ENCODE measurements at regions not wholly inside any gene's neighbourhood (a gene's known extent, or its start where the extent isn't known, plus 50 kb on each side); places are given as distances from the start of the nearest gene placed in this dataset.
"Not testable (repeated sequence)": the region's sequence is repeated elsewhere in the genome, so short reads cannot be mapped to it uniquely, and the experiment has no call there.

GRCh38 chr2:49801898-49802450 is 647.7 kb upstream of the FSHR start:
- DNase-seq, result no peak

DNA sequence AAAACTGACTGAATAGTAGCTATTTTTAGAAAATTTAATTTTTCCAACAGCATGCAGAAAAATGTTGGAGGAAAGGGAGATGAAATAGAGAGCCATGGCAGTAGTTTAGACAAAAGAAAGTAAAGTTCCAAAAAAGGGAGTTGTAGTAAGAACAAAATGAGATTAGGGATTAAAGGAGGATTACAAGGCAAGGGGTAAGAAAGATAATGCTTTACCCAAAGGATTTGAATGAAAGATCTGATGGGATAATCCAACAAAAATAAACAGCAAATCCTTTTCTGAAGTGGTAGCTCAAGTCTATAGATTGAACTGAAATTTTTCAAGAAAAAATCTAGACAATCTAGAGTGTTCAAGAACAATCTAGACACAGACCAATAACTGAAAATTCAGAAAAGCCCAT is 644.3 kb upstream of the FSHR start:
- DNase-seq, result no peak

GRCh38 chr2:49796266-49796665 is 642.0 kb upstream of the FSHR start:
- DNase-seq, result no peak

DNA sequence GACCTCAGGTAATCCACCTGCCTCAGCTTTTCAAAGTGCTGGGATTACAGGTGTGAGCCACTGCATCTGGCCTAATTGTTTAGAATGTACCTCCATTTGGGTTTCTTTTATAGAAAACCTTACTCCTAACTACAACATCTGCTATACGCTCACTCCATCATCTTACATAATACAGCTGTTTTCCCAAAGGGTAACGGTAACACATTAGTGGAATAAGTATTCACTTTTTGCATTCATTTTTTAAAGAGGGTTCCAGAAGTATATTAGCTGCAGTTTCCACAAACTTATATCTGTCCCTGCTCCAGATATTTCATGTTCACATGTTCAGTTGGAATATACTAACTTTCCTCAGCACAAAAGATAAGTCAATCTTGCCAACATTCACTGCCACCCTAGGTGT is 640.1 kb upstream of the FSHR start:
- no peak for DNase-seq

DNA sequence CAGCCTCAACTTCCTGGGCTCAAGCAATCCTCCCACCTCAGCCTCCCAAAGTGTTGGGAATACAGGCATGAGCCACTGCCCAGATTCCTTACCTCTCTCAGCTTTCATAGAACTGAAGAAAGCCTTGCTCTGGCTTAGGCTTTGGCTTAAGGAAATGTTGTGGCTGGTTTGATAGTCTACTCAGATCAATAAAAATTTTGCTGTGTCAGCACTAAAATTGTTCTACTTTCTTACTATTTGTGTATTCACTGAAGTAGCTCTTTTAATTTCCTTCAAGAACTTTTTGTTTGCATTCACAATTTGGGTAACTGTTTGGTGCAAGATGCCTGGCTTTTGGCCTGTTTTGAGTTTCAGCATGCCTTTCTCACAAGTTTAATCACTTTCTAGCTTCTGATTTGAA is 634.0 kb upstream of the FSHR start:
- no peak for DNase-seq

DNA sequence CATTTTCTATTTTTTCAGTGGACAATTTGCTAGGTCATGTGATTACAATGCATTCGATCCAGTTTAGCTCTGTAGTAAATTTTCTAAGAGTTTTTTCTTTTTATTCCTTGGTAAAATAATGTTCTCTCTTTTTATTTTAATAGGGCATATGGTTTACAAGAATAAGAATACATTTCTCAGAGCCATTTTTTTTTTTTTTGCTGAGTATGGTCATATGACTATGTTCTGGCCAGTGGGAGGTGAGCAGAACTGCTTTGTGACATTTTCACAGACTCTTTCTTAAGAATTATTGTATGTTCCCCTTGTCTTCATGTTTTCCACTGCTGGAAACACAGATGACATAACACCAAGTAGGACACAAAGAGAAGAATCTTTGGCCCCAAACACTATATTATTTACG is 626.6 kb upstream of the FSHR start:
- no peak for DNase-seq

DNA sequence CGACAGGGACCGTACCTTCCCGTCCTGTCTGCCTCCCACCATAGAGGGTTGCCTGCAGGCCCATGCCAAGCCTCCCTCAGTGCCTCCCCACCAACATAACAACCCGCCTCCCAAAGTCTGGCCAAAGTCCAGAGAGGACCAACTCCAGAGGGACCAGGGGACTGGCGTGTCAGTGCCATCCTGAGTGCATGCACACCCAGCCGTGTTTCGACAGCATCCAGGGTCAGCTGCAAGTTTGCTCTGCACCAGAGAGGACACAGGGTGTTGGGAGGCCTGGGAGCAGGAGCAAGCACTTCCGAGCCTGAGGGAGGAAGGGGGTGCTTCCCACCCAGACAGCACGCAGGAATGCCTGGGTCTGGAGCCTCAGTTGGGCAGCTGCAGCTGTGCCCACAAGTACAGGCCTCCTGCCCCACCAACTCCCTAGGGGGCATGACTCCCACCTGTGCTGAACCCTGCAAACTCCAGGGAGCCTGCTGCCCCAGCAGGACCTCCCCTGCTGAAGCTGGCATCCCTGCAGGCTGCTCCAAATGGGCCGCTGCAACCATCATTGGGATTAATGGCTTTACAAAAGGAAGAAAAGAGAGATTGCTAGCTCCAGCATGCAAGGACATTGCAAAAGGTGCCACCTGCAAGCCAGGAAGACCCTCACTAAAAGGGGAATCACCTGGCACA is 618.1 kb upstream of the FSHR start:
- DNase-seq, result no peak

- DNase-seq, result no peak
These were observed 616.6 kb upstream of the FSHR start for GRCh38 chr2:49770919-49771318.

DNA sequence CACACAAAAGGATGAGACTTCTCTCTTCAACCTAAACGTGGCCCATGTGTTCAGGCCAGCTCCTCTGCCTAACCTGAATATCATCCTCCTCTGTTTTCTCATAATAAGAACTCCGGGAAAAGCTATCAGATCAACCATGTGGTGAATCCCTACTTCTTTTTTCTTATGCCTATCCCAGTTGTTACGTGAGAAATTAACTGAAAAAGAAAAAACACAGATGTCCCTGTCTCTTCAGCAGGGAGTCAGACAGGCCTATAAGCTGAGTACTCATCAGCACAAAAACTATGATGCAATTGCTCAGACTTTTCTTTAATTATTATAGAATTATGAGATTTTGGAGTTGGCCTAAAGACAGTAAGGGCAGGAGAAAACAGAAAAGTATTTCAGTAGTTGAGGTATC is 613.0 kb upstream of the FSHR start:
- no peak for DNase-seq

DNA sequence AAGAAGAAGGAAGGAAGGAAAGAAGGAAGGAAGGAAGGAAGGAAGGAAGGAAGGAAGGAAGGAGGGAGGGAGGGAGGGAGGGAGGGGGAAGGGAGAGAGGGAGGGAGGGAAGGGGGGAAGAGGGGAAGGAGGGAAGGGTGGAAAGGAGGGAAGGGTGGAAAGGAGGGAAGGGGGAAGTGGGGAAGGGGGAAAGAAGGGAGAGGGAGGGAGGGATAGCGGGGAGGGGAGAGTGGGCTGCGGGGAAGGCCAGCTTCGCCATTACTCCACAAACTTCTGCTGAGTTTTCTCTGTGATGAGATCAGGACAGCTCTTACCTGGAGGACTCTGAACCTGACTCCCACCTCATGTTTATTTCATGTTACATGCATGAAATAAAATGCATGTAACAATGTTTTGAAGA is 601.5 kb upstream of the FSHR start:
- DNase-seq, result no peak

- DNase-seq, result no peak
These were observed 600.1 kb upstream of the FSHR start for GRCh38 chr2:49754381-49754780.

DNA sequence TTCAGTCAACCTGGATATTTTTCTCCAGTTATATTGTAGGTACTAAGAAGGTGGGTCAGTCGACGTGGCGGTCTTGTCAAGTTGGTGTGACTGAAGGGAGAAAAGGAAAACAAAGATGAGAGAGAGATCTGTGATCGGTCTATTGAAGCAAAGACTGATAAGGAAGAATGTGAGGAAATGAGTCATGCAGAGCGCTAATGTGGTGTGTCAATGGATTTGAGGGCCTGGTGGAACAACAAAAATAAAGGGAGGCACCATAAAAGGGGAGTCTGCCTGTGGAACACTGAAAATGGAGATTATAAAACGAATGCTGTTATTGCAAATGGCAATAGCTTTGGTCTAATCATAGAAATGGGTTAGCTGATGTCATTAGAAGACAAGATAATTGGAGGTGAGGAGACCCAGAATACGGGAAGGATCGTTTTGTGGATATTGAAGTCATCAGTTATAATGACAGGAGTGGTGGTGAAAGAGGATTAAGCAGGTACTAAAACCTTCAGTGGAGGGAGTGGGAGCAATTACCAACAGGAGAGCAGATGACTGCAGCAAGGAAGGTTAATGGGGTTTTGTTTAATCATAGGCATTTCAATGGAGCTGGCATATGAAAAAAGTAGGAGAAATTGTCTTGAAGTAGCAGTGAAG is 599.1 kb upstream of the FSHR start:
- no peak for DNase-seq

- no peak for DNase-seq
These were observed 583.3 kb upstream of the FSHR start for GRCh38 chr2:49737606-49738005.

GRCh38 chr2:49732924-49733323 is 578.6 kb upstream of the FSHR start:
- DNase-seq, result not testable (repeated sequence)

DNA sequence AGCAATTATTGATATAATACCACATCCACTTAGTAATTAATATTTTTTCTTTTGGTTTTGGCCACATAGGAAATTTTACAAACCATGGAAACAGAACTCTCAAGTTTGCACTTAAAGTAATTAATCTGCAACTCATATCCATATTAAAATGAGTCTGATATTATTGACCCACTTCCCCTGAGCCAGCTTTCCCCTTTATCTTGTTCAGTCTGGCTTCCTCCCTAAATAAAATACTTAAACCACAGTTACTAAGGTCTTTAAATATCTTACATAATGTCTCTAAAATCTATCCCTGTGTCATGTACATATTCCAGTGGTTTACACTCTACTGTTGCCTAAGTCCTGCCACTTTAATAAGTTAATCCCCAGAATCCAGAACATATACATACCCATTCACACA is 564.9 kb upstream of the FSHR start:
- no peak for DNase-seq

DNA sequence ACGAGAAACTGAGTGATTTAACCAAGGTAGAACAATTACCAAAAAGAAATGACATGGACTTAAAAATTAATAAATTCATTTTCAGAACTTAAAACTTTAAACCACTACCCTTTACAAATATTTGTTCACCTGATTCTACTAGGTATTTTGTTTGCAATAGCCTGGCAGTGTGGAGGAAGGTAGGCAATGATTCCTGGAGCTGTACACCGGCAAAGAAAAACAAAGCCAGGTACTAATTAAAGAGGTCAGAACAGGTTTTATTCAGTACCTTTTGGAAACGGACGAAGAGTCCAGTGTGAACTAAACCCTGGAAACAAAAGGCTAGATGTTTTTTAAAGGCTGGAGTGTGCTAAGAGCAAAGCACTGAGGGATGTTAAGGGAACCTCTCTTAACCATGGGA is 561.3 kb upstream of the FSHR start:
- no peak for DNase-seq

DNA sequence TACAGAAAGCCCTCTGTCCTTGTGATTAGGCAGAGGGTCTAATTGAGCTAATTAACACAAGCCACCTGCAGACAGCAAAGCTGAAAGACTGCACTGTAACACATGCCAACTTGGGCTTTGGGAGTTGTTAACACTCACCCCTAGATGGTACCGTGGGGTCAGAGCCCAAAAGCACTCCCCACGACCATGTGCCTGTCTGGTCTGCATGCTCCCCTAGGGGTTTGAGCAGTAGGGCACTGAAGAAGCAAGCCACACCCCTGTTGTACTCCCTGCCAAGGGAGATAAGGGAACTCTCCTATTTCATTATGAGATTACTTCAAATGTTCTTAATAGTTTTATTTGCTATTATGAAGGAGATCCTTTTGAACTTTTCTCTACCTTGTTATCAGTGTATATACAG is 560.1 kb upstream of the FSHR start:
- DNase-seq, result no peak

- no peak for DNase-seq
These were observed 548.4 kb upstream of the FSHR start for GRCh38 chr2:49702740-49703139.

DNA sequence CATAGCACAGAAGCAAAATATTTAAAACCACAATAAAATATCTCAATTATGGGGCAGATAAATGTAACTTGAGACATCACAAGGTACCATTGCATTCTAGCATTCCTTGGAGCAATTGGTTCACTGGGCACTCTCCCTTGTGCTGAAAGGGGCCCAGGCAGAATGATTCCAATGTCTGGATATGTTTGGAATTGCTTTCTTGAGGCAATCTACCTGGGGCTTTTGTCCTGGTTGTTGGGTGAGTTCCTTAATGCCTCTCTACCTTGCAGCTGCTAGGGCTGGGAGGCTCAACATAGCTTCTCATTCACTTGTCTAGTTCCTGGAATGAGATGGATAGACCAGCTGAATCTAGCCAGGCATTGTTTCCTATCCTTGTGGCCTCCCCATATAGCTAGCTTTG is 539.6 kb upstream of the FSHR start:
- DNase-seq, result no peak

DNA sequence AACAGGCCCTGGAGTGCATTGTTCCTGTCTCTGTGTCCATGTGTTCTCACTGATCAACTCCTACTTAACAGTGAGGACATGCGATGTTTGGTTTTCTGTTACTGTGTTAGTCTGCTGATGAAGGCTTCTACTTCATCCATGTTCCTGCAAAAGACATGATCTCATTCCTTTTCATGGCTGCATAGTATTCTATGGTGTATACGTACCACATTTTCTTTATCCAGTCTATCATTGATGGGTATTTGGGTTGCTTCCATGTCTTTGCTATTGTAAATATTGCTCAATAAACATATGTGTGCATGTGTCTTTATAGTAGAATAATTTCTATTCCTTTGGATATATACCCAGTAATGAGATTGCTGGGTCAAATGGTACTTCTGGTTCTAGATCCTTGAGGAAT is 537.7 kb upstream of the FSHR start:
- DNase-seq, result not testable (repeated sequence)

- peak in 1 of 2 experiments; percentile 3 for DNase-seq
These were observed 533.6 kb upstream of the FSHR start for GRCh38 chr2:49687918-49688317.

DNA sequence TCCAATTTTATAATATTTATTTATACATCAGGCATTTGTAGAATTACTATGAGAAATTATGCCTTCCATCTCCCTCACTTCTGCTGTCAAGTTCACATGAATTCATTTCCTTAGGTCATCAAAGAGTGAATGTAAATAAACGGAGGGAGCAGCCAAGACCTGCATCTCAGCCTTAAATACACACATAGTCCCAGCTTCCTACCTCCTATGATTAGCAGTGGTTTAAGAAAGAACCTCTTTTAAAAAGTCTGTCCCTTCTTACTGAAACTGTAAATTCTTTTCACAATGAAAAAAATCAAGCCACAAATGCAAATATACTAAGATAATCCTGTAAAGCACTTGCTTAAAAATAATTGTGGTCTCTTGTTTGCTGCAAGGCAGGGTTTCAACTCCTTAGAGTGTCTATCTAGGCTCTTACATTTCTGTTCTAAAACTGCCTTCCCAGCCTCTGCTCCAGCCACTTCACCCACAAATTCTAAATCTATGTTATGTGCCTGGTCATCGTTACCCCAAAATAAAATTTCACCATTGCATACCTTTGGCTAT is 532.7 kb upstream of the FSHR start:
- DNase-seq, result no peak

GRCh38 chr2:49686291-49686690 is 532.0 kb upstream of the FSHR start:
- no peak for DNase-seq

GRCh38 chr2:49677227-49677626 is 522.9 kb upstream of the FSHR start:
- DNase-seq, result no peak

DNA sequence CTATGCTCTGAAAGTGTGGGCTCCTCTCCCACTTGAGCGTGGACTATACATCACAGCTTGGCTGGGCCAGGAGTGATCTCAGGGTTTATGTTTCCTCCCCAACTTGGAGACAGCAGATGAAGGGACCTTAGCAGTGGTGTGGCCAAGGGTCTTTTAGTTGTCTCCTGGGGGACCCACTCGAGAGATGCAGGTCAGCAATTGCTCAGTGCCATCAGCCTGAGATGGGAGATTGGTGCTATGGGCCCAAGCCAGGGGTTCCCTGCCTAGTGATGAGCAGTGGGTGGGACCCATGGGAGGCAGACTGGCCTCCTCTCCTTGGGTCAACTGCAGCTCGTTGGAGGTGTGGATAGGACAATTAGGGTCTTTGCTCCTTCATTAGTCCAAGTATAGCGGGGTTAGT is 510.5 kb upstream of the FSHR start:
- DNase-seq, result no peak

Measured in SW 1271 (cell line).